K562 (cell line): ENCODE measurements at regions not wholly inside any gene's neighbourhood (a gene's known extent, or its start where the extent isn't known, plus 50 kb on each side); places are given as distances from the start of the nearest gene placed in this dataset.

Experiments
- BRCA1 ChIP-seq, 2 experiments: fragments of 450-650 bp in 1 of 2; sonication (generic) in 1 of 2; formaldehyde crosslinking in 1 of 2; IDR thresholded peaks; 2 replicates each; pipeline versions ENCODE4 v1.5.0 to v1.6.1; 2017 to 2020; ENCODE audit warnings: mild to moderate bottlenecking in 1 of 2, missing genetic modification reagents in 1 of 2
- CLOCK ChIP-seq: fragments of 250-450 bp; sonication (Bioruptor Pico); IDR thresholded peaks from 2 replicates; pipeline ENCODE4 v1.4.0; 2020; ENCODE audit warnings: mild to moderate bottlenecking, moderate library complexity, borderline replicate concordance
- DNMT1 ChIP-seq: fragments of 450-650 bp; IDR thresholded peaks from 2 replicates; pipeline ENCODE4 v1.6.1; 2016; ENCODE audit warnings: antibody characterized with exemption, mild to moderate bottlenecking
- E2F3 ChIP-seq: fragments of 250-450 bp; sonication (Bioruptor Pico); IDR thresholded peaks from 2 replicates; pipeline ENCODE4 v1.4.0; 2020; ENCODE audit warnings: mild to moderate bottlenecking
- KLF1 ChIP-seq: fragments of 450-650 bp; IDR thresholded peaks from 2 replicates; pipeline ENCODE4 v1.6.1; 2016; ENCODE audit warnings: missing genetic modification characterization, missing compliant biosample characterization
- THRAP3 ChIP-seq: fragments of 450-650 bp; IDR thresholded peaks from 2 replicates; pipeline ENCODE4 v1.6.1; 2016; ENCODE audit warnings: mild to moderate bottlenecking, inconsistent platforms, borderline replicate concordance
- ZNF12 ChIP-seq: sonication (generic); formaldehyde crosslinking; IDR thresholded peaks from 2 replicates; pipeline ENCODE4 v1.4.0; 2020; ENCODE audit warnings: mild to moderate bottlenecking, missing genetic modification reagents
- ZNF175 ChIP-seq: fragments of 200-800 bp; sonication (Bioruptor generic); IDR thresholded peaks from 2 replicates; pipeline ENCODE4 v1.6.1; 2016; ENCODE audit warnings: low read depth, mild to moderate bottlenecking, missing genetic modification characterization, missing compliant biosample characterization
- TF ChIP-seq, protein P1 (sequence below): sonication (generic); formaldehyde crosslinking; IDR thresholded peaks from 2 replicates; pipeline ENCODE4 v1.9.0; 2022; ENCODE audit warnings: mild to moderate bottlenecking, missing genetic modification reagents
- TF ChIP-seq, protein P2 (sequence below): fragments of 450-650 bp; conservative IDR thresholded peaks from 2 replicates; pipeline ENCODE4 v1.6.1; 2016; ENCODE audit warnings: missing genetic modification characterization, low read depth, mild to moderate bottlenecking, missing compliant biosample characterization, moderate library complexity

DNA sequence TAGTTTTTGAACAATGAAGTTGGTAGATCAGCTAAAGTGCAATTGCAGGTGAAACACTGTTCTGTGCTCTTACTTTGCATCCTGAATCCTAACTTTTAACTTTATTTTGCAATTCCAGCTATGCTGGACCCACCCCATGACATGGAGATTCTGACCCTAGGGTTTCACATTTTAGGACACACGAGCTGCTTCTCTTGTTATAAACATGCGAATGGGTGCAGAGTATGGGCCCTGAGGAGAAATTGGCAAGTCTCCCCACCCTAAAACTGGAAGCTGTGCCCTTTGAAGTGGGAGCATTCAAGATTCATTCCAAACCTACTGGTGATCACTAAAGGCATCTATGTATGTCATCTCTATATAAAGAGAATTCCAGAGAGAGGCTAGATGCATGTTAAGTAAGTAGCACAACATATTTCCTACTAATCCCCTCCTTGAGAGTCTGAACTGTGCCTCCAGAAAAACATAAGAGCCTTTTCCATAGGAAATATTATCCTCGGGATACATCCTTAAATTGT lies 794.3 kb upstream of the ZEB2 start (continued):
- TF ChIP-seq ZNF12 (CRISPR knock-in tag) = no peak
- TF ChIP-seq BRCA1 (IDR thresholded peaks at IDR 0.05) = no peak
- no peak for TF ChIP-seq BRCA1 (CRISPR knock-in tag; IDR thresholded peaks at IDR 0.05)
- TF ChIP-seq, protein P1, sequence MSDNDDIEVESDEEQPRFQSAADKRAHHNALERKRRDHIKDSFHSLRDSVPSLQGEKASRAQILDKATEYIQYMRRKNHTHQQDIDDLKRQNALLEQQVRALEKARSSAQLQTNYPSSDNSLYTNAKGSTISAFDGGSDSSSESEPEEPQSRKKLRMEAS (CRISPR knock-in tag) = no peak
- no peak for TF ChIP-seq THRAP3
- no peak for TF ChIP-seq CLOCK (CRISPR knock-in tag)
- no peak for TF ChIP-seq DNMT1
- TF ChIP-seq ZNF175 (CRISPR knock-in tag) = no peak
- no peak for TF ChIP-seq KLF1 (tag)
- TF ChIP-seq E2F3 (CRISPR knock-in tag) = no peak
- TF ChIP-seq, protein P2, sequence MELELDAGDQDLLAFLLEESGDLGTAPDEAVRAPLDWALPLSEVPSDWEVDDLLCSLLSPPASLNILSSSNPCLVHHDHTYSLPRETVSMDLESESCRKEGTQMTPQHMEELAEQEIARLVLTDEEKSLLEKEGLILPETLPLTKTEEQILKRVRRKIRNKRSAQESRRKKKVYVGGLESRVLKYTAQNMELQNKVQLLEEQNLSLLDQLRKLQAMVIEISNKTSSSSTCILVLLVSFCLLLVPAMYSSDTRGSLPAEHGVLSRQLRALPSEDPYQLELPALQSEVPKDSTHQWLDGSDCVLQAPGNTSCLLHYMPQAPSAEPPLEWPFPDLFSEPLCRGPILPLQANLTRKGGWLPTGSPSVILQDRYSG = no peak
